Panc1 (cell line): ENCODE measurements at regions not wholly inside any gene's neighbourhood (a gene's known extent, or its start where the extent isn't known, plus 50 kb on each side); places are given as distances from the start of the nearest gene placed in this dataset.

Experiments
- ATAC-seq: fragments of 200-7000 bp; cut with Tn5 transposase; 2 replicates; pipeline ENCODE4 v1.9.1; 2020; ENCODE audit warnings: mild to moderate bottlenecking, moderate library complexity
- BruUV-seq: library from RNA; stranded (reverse); fragments of 400-500 nt; replicated peaks from 2 replicates; lab custom pipeline; 2021; lab: Mats Ljungman, UMichigan
- CTCF ChIA-PET: fragments of 300-600 bp; sonication (Branson Sonifier 250); formaldehyde crosslinking; loops from one replicate; lab custom pipeline; 2022; ENCODE audit warnings: antibody characterized with exemption; lab: Charles Lee
- POLR2A ChIA-PET: fragments of 300-600 bp; sonication (Branson Sonifier 250); formaldehyde crosslinking; loops from one replicate; lab custom pipeline; 2022; ENCODE audit warnings: antibody characterized with exemption; lab: Charles Lee
- DNase-seq: peaks from one replicate; pipeline ENCODE4 v3.0.0-alpha.2; 2010; ENCODE audit warnings: low read depth, low spot score
- H3K27ac ChIP-seq: 2 replicates; pipeline ENCODE4 v1.5.1; 2011; ENCODE audit warnings: mild to moderate bottlenecking, low read length, inconsistent platforms
- H3K27me3 ChIP-seq: fragments of 200-500 bp; sonication (Bioruptor generic); 2 replicates; pipeline ENCODE4 v1.6.0; 2014; ENCODE audit warnings: low read length, inconsistent platforms; ENCODE audit not compliant: control insufficient read depth, insufficient read depth
- H3K36me3 ChIP-seq: fragments of 200-500 bp; sonication (Bioruptor generic); 2 replicates; pipeline ENCODE4 v1.5.1; 2014; ENCODE audit warnings: inconsistent platforms, mild to moderate bottlenecking, low read length, moderate library complexity; ENCODE audit not compliant: control insufficient read depth, insufficient read depth
- H3K4me1 ChIP-seq: 2 replicates; pipeline ENCODE4 v1.5.1; 2011; ENCODE audit warnings: inconsistent platforms, mild to moderate bottlenecking, low read length, moderate library complexity; ENCODE audit not compliant: control insufficient read depth, insufficient read depth
- H3K4me3 ChIP-seq, 2 experiments: 2 replicates each; pipeline ENCODE4 v1.5.1; 2011 to 2012; ENCODE audit warnings: low read depth in 2 of 2, low read length in 2 of 2, mild to moderate bottlenecking in 2 of 2, inconsistent platforms in 1 of 2, moderate library complexity in 1 of 2
- H3K9me3 ChIP-seq: fragments of 200-500 bp; sonication (Bioruptor generic); 2 replicates; pipeline ENCODE4 v1.5.1; 2014; ENCODE audit warnings: low read depth, mild to moderate bottlenecking, inconsistent platforms, low read length, moderate library complexity; ENCODE audit not compliant: control insufficient read depth, insufficient read depth
- POLR2AphosphoS5 ChIP-seq: IDR thresholded peaks from 2 replicates; pipeline ENCODE4 v1.6.1; 2012; ENCODE audit warnings: mild to moderate bottlenecking, low read depth, low read length, moderate library complexity
- SIN3A ChIP-seq: IDR thresholded peaks from 2 replicates; pipeline ENCODE4 v1.6.1; 2012; ENCODE audit warnings: low read depth, mild to moderate bottlenecking, low read length, moderate library complexity, borderline replicate concordance; ENCODE audit not compliant: insufficient read depth
- TCF7L2 ChIP-seq: IDR thresholded peaks from 2 replicates; pipeline ENCODE4 v1.6.1; 2011; ENCODE audit warnings: mild to moderate bottlenecking, low read depth, low read length, inconsistent platforms
- in situ Hi-C: cut with HindIII; loops from 2 replicates; pipeline ENCODE4 v1.10.0; 2016; ENCODE audit warnings: low sequenced_read_pairs, low pct_unique_long_range_greater_than_20kb
- intact Hi-C: fragments of 100-400 bp; cut with micrococcal nuclease; formaldehyde crosslinking; loops from one replicate; pipeline ENCODE4 v1.10.0; 2022; ENCODE audit not compliant: unreplicated experiment
- TF ChIP-seq, protein P1 (sequence below): fragments of 450-650 bp; IDR thresholded peaks from 2 replicates; pipeline ENCODE4 v1.5.1; 2017; ENCODE audit warnings: mild to moderate bottlenecking
- TF ChIP-seq, protein P2 (sequence below), 2 experiments: IDR thresholded peaks; 2 replicates each; pipeline ENCODE4 v1.6.1; 2011 to 2012; ENCODE audit warnings: low read depth in 2 of 2, control low read depth in 1 of 2, low read length in 1 of 2, mild to moderate bottlenecking in 1 of 2, moderate library complexity in 1 of 2; ENCODE audit not compliant: insufficient read depth in 1 of 2

DNA sequence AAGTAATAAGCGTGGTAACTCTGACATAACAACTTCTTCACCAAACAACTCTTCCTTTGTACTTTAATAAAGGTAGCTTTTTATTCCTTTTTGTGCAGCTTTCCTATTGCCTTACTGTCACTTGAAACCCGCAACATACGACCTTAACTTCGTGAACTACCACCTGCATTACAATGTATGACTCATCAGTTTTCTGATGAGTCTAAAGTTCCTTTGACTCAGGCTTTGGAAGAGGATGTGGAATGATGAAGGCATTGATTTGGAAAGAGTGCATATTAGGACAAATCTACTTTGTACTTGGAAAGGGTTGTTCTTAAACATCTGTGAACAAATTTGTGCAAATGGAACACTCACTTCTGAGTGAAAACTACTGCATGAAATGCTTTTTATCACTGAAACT, 1012.1 kb downstream of the TMEM182 start:
- no peaks in the 10 kb centered on the region for H3K4me1 ChIP-seq
- DNase-seq: no peak
- CTCF ChIA-PET: interaction anchor here (0.6 kb wide), 1 partner anchor 67 kb away, joined by 3 read pairs; no protein-coding TSS in a partner anchor
- in situ Hi-C loops: no loop called here
- H3K9me3 ChIP-seq: no peaks in the 10 kb centered on the region; the same call in 1 of the 2 replicates
- no peak overlapping the region for H3K27ac ChIP-seq
- no peaks in the 10 kb centered on the region for H3K36me3 ChIP-seq
- intact Hi-C loops: no loop called here
- no peak overlapping the region for H3K4me3 ChIP-seq
- H3K27me3 ChIP-seq: no peaks in the 10 kb centered on the region
- POLR2A ChIA-PET: no interaction called here
- BruUV-seq: no TSS peak
- no peak for ATAC-seq
- TF ChIP-seq, protein P1, sequence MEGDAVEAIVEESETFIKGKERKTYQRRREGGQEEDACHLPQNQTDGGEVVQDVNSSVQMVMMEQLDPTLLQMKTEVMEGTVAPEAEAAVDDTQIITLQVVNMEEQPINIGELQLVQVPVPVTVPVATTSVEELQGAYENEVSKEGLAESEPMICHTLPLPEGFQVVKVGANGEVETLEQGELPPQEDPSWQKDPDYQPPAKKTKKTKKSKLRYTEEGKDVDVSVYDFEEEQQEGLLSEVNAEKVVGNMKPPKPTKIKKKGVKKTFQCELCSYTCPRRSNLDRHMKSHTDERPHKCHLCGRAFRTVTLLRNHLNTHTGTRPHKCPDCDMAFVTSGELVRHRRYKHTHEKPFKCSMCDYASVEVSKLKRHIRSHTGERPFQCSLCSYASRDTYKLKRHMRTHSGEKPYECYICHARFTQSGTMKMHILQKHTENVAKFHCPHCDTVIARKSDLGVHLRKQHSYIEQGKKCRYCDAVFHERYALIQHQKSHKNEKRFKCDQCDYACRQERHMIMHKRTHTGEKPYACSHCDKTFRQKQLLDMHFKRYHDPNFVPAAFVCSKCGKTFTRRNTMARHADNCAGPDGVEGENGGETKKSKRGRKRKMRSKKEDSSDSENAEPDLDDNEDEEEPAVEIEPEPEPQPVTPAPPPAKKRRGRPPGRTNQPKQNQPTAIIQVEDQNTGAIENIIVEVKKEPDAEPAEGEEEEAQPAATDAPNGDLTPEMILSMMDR: no peak
- no peak for TF ChIP-seq POLR2AphosphoS5
- TF ChIP-seq TCF7L2: no peak
- no peak for TF ChIP-seq SIN3A
- TF ChIP-seq, protein P2, sequence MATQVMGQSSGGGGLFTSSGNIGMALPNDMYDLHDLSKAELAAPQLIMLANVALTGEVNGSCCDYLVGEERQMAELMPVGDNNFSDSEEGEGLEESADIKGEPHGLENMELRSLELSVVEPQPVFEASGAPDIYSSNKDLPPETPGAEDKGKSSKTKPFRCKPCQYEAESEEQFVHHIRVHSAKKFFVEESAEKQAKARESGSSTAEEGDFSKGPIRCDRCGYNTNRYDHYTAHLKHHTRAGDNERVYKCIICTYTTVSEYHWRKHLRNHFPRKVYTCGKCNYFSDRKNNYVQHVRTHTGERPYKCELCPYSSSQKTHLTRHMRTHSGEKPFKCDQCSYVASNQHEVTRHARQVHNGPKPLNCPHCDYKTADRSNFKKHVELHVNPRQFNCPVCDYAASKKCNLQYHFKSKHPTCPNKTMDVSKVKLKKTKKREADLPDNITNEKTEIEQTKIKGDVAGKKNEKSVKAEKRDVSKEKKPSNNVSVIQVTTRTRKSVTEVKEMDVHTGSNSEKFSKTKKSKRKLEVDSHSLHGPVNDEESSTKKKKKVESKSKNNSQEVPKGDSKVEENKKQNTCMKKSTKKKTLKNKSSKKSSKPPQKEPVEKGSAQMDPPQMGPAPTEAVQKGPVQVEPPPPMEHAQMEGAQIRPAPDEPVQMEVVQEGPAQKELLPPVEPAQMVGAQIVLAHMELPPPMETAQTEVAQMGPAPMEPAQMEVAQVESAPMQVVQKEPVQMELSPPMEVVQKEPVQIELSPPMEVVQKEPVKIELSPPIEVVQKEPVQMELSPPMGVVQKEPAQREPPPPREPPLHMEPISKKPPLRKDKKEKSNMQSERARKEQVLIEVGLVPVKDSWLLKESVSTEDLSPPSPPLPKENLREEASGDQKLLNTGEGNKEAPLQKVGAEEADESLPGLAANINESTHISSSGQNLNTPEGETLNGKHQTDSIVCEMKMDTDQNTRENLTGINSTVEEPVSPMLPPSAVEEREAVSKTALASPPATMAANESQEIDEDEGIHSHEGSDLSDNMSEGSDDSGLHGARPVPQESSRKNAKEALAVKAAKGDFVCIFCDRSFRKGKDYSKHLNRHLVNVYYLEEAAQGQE (IDR thresholded peaks at IDR 0.05; ENCODE audit: insufficient read depth in 1 of 2, low read depth in 2 of 2, low read length in 1 of 2): no peak

DNA sequence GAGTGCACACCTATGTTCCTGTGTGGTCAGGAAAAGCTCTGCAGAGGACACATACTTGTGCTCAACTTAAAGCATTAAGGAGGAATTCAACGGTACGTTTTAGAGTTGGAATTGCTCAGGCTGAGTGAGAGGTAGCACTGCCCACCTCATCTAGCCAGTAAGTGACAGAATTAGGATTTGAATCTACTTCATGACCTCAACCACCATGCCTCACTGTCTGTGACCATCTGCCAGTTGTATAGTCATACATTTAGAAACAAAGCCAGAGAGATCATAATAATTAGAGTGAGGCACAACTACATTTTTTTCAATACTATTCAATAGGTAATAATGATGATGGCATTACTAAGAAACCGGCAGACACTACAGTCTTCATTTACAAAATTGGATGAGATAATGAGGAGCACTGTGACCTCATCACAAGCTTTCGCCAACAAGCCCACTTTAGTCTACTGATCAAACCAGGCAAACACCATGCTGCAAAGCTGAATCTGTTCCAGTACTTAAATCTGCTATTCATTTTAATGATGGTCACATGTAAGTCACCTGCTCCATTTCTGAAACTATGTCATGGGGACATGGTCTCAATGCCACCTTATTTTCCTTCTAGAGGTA, 1018.4 kb downstream of the TMEM182 start:
- DNase-seq (no peak), ATAC-seq (no peak)
- H3K36me3 ChIP-seq: no peaks in the 10 kb centered on the region
- H3K4me3 ChIP-seq: no peak overlapping the region
- no peaks in the 10 kb centered on the region for H3K4me1 ChIP-seq
- CTCF ChIA-PET: no interaction called here
- H3K27ac ChIP-seq: no peak overlapping the region
- in situ Hi-C loops (no loop called here), intact Hi-C loops (no loop called here)
- no TSS peak for BruUV-seq
- POLR2A ChIA-PET: no interaction called here
- TF ChIP-seq POLR2AphosphoS5: no peak
- TF ChIP-seq, protein P1: no peak
- TF ChIP-seq TCF7L2: no peak
- no peak for TF ChIP-seq SIN3A
- TF ChIP-seq, protein P2 (IDR thresholded peaks at IDR 0.05; ENCODE audit: insufficient read depth in 1 of 2, low read depth in 2 of 2, low read length in 1 of 2): no peak
- no peaks in the 10 kb centered on the region for H3K27me3 ChIP-seq
- no peaks in the 10 kb centered on the region; the same call in 1 of the 2 replicates for H3K9me3 ChIP-seq
